ENCODE measurements at regions not wholly inside any gene's neighbourhood (a gene's known extent, or its start where the extent isn't known, plus 50 kb on each side); places are given as distances from the start of the nearest gene placed in this dataset.

DNA sequence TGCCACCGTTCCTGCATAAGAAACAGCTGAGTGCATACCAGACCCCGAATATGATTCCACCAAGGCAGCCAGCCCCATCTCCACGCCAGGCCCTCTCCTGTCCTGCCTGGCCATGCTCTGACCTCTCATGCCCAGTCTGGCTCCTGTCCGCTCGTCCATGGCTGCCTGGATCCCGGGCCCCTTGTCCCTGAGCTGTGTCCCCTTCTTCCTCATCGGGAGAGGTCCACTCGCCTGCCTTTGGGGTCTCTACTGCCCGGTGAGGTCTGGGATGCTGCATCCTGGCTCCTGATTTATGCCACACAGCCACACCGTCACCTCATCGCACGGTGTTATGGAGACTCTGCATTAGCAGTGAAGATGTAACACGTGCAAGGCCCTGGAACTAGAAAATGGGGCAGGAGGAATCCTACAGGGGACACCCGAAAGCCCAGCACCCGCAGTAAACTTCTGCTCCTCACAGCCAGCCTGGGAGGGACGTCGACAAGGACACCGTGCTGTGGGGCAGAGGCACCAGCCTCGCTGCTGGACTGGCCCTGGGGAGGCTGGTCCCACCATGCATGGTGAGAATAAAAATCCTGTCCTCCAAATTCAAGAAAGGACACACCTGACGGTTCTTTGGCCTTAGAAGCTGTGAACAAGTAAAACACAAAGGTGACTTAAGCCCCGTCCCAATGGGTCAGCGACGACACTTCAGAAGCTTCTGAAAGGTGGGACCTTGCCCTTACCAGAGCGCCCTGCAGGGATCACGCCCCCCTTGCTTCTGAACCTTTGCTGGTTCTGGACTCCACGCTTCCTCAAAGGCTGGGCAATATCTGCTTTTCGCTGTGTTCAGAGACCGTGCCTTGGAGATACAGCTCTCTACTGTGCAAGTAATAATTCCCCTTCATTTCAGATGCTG, 103.0 kb downstream of the DLL1 start:
- H3K9me2 ChIP-seq (ENCODE audit: insufficient read depth), result no peaks in the 10 kb centered on the region
- Mint-ChIP-seq H3K27ac (0 out of 2 replicates have a peak overlapping the region, but pooled peaks have one; percentile 56), H3K36me3 (ENCODE audit: low read depth) (peaks cover 5% of the 10 kb centered on the region), H3K27me3 (ENCODE audit: insufficient read depth, low read depth, poor library complexity) (peaks cover 5% of the 10 kb centered on the region), H3K4me3 (no peak overlapping the region), H3K4me1 (no peaks in the 10 kb centered on the region), H3K9me3 (peaks cover 10% of the 10 kb centered on the region)
- H4K20me1 ChIP-seq (replicated peaks; ENCODE audit: insufficient read depth), result no peaks in the 10 kb centered on the region
- H3F3A ChIP-seq (replicated peaks; ENCODE audit: low read depth), result no peaks in the 10 kb centered on the region
- no peak overlapping the region for H3K4me2 ChIP-seq
- DNase-seq (ENCODE audit: low spot score), result no peak
- no peak overlapping the region for H3K27ac ChIP-seq (ENCODE audit: low read depth)
- no peak overlapping the region for H2AFZ ChIP-seq
- H3K36me3 ChIP-seq (ENCODE audit: insufficient read depth), result no peaks in the 10 kb centered on the region
- H3K4me3 ChIP-seq, result no peak overlapping the region
- no peak for TF ChIP-seq CREB1 (CRISPR knock-in tag; IDR thresholded peaks at IDR 0.05; ENCODE audit: low read depth)
- TF ChIP-seq POLR2AphosphoS5 (IDR thresholded peaks at IDR 0.05; ENCODE audit: low read depth), result no peak
- TF ChIP-seq ZNF114 (CRISPR knock-in tag; IDR thresholded peaks at IDR 0.05), result no peak
- TF ChIP-seq EZH2 (IDR thresholded peaks at IDR 0.05; ENCODE audit: low read depth, unreplicated experiment), result no peak
- TF ChIP-seq, protein P1, sequence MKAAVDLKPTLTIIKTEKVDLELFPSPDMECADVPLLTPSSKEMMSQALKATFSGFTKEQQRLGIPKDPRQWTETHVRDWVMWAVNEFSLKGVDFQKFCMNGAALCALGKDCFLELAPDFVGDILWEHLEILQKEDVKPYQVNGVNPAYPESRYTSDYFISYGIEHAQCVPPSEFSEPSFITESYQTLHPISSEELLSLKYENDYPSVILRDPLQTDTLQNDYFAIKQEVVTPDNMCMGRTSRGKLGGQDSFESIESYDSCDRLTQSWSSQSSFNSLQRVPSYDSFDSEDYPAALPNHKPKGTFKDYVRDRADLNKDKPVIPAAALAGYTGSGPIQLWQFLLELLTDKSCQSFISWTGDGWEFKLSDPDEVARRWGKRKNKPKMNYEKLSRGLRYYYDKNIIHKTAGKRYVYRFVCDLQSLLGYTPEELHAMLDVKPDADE (IDR thresholded peaks at IDR 0.05), result no peak
- TF ChIP-seq JUNB (IDR thresholded peaks at IDR 0.05; ENCODE audit: unreplicated experiment), result no peak
- no peak for TF ChIP-seq STAT1 (IDR thresholded peaks at IDR 0.05; ENCODE audit: unreplicated experiment)
- TF ChIP-seq EZH2phosphoT487 (IDR thresholded peaks at IDR 0.05; ENCODE audit: unreplicated experiment), result no peak
- TF ChIP-seq, protein P2, sequence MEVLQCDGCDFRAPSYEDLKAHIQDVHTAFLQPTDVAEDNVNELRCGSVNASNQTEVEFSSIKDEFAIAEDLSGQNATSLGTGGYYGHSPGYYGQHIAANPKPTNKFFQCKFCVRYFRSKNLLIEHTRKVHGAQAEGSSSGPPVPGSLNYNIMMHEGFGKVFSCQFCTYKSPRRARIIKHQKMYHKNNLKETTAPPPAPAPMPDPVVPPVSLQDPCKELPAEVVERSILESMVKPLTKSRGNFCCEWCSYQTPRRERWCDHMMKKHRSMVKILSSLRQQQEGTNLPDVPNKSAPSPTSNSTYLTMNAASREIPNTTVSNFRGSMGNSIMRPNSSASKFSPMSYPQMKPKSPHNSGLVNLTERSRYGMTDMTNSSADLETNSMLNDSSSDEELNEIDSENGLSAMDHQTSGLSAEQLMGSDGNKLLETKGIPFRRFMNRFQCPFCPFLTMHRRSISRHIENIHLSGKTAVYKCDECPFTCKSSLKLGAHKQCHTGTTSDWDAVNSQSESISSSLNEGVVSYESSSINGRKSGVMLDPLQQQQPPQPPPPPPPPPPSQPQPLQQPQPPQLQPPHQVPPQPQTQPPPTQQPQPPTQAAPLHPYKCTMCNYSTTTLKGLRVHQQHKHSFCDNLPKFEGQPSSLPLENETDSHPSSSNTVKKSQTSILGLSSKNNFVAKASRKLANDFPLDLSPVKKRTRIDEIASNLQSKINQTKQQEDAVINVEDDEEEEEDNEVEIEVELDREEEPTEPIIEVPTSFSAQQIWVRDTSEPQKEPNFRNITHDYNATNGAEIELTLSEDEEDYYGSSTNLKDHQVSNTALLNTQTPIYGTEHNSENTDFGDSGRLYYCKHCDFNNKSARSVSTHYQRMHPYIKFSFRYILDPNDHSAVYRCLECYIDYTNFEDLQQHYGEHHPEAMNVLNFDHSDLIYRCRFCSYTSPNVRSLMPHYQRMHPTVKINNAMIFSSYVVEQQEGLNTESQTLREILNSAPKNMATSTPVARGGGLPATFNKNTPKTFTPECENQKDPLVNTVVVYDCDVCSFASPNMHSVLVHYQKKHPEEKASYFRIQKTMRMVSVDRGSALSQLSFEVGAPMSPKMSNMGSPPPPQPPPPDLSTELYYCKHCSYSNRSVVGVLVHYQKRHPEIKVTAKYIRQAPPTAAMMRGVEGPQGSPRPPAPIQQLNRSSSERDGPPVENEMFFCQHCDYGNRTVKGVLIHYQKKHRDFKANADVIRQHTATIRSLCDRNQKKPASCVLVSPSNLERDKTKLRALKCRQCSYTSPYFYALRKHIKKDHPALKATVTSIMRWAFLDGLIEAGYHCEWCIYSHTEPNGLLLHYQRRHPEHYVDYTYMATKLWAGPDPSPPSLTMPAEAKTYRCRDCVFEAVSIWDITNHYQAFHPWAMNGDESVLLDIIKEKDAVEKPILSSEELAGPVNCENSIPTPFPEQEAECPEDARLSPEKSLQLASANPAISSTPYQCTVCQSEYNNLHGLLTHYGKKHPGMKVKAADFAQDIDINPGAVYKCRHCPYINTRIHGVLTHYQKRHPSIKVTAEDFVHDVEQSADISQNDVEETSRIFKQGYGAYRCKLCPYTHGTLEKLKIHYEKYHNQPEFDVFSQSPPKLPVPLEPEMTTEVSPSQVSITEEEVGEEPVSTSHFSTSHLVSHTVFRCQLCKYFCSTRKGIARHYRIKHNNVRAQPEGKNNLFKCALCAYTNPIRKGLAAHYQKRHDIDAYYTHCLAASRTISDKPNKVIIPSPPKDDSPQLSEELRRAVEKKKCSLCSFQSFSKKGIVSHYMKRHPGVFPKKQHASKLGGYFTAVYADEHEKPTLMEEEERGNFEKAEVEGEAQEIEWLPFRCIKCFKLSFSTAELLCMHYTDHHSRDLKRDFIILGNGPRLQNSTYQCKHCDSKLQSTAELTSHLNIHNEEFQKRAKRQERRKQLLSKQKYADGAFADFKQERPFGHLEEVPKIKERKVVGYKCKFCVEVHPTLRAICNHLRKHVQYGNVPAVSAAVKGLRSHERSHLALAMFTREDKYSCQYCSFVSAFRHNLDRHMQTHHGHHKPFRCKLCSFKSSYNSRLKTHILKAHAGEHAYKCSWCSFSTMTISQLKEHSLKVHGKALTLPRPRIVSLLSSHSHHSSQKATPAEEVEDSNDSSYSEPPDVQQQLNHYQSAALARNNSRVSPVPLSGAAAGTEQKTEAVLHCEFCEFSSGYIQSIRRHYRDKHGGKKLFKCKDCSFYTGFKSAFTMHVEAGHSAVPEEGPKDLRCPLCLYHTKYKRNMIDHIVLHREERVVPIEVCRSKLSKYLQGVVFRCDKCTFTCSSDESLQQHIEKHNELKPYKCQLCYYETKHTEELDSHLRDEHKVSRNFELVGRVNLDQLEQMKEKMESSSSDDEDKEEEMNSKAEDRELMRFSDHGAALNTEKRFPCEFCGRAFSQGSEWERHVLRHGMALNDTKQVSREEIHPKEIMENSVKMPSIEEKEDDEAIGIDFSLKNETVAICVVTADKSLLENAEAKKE (CRISPR knock-in tag; IDR thresholded peaks at IDR 0.05), result no peak
- TF ChIP-seq, protein P3, sequence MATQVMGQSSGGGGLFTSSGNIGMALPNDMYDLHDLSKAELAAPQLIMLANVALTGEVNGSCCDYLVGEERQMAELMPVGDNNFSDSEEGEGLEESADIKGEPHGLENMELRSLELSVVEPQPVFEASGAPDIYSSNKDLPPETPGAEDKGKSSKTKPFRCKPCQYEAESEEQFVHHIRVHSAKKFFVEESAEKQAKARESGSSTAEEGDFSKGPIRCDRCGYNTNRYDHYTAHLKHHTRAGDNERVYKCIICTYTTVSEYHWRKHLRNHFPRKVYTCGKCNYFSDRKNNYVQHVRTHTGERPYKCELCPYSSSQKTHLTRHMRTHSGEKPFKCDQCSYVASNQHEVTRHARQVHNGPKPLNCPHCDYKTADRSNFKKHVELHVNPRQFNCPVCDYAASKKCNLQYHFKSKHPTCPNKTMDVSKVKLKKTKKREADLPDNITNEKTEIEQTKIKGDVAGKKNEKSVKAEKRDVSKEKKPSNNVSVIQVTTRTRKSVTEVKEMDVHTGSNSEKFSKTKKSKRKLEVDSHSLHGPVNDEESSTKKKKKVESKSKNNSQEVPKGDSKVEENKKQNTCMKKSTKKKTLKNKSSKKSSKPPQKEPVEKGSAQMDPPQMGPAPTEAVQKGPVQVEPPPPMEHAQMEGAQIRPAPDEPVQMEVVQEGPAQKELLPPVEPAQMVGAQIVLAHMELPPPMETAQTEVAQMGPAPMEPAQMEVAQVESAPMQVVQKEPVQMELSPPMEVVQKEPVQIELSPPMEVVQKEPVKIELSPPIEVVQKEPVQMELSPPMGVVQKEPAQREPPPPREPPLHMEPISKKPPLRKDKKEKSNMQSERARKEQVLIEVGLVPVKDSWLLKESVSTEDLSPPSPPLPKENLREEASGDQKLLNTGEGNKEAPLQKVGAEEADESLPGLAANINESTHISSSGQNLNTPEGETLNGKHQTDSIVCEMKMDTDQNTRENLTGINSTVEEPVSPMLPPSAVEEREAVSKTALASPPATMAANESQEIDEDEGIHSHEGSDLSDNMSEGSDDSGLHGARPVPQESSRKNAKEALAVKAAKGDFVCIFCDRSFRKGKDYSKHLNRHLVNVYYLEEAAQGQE (IDR thresholded peaks at IDR 0.05; ENCODE audit: unreplicated experiment), result no peak
- TF ChIP-seq, protein P4, sequence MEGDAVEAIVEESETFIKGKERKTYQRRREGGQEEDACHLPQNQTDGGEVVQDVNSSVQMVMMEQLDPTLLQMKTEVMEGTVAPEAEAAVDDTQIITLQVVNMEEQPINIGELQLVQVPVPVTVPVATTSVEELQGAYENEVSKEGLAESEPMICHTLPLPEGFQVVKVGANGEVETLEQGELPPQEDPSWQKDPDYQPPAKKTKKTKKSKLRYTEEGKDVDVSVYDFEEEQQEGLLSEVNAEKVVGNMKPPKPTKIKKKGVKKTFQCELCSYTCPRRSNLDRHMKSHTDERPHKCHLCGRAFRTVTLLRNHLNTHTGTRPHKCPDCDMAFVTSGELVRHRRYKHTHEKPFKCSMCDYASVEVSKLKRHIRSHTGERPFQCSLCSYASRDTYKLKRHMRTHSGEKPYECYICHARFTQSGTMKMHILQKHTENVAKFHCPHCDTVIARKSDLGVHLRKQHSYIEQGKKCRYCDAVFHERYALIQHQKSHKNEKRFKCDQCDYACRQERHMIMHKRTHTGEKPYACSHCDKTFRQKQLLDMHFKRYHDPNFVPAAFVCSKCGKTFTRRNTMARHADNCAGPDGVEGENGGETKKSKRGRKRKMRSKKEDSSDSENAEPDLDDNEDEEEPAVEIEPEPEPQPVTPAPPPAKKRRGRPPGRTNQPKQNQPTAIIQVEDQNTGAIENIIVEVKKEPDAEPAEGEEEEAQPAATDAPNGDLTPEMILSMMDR (conservative IDR thresholded peaks at IDR 0.05; ENCODE audit: low read depth in 2 of 2), result no peak
- no peak for TF ChIP-seq ZNF331 (CRISPR knock-in tag; IDR thresholded peaks at IDR 0.05; ENCODE audit: low read depth)
- no peak for TF ChIP-seq NANOG (IDR thresholded peaks at IDR 0.05; ENCODE audit: borderline replicate concordance)
- no peaks in the 10 kb centered on the region for H3K27me3 ChIP-seq (ENCODE audit: insufficient read depth)
- H3K4me1 ChIP-seq (ENCODE audit: insufficient read depth), result no peaks in the 10 kb centered on the region
- H3K79me2 ChIP-seq (replicated peaks; ENCODE audit: insufficient read depth), result no peaks in the 10 kb centered on the region
- ATAC-seq, result no peak

Data from GM23338 (cell line).